ENCODE measurements at regions not wholly inside any gene's neighbourhood (a gene's known extent, or its start where the extent isn't known, plus 50 kb on each side); places are given as distances from the start of the nearest gene placed in this dataset.

DNA sequence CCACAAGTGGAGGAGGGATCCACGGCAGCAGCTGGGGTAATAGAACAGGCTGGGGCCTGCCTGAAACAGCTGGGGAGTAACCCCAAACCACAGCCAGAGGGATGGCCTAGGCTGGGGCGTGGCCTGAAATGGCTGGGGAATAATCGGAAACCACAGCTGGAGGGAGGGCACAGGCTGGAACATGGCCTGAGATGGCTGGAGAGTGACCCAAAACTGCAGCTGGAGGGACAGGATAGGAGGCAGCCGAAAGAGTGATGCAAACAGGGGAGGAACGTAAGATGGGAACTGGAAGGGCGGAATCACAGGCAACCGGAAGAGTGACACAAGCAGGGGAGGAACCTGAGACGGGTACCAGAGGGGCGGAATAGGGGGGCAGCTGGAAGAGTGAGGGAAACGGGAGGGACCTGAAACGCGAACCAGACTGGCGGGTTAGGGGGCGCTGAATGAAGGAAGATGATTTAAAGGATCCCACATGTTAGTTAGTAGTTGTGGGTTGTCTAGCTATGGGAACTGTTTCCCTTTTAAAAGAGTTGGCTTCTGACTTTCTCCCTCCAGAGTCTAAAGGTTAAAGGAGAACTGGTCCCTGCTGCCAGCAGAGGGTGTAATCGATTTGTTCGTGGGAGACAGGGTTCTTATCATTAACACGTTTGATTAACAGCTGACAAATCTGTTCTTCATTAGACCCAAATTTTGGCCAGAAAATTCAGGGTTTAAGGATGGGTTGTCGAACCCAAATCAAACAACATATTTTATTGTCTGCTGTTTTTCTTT lies 71.7 kb upstream of the KDM5D start:
- H3K4me3 Mint-ChIP-seq: peak overlapping the region; percentile 70
- H3K27ac Mint-ChIP-seq: no peak overlapping the region
- H3K4me1 Mint-ChIP-seq: peaks cover 6% of the 10 kb centered on the region
- no peaks in the 10 kb centered on the region for H3K9me3 Mint-ChIP-seq
- no peaks in the 10 kb centered on the region for H3K36me3 Mint-ChIP-seq
- H3K27me3 Mint-ChIP-seq: no peaks in the 10 kb centered on the region

All from activated naive CD4-positive, alpha-beta T cell treated with anti-CD3 and anti-CD28 coated beads, Interleukin-2, amount 50 U/mL, for 24 hours (primary cell).